NCI-H128 (cell line): ENCODE measurements at regions not wholly inside any gene's neighbourhood (a gene's known extent, or its start where the extent isn't known, plus 50 kb on each side); places are given as distances from the start of the nearest gene placed in this dataset.
"Not testable (repeated sequence)": the region's sequence is repeated elsewhere in the genome, so short reads cannot be mapped to it uniquely, and the experiment has no call there.

ENCODE experiments used
- DNase-seq: peaks from one replicate; lab custom pipeline; 2025; ENCODE audit not compliant: unreplicated experiment; lab: John Stamatoyannopoulos, UW

- peak; percentile 16 for DNase-seq
Observed at GRCh38 chr1:229159668-229160544, 111.0 kb upstream of the RAB4A start.

GRCh38 chr1:229161740-229162139, 109.2 kb upstream of the RAB4A start:
- DNase-seq, result no peak

DNA sequence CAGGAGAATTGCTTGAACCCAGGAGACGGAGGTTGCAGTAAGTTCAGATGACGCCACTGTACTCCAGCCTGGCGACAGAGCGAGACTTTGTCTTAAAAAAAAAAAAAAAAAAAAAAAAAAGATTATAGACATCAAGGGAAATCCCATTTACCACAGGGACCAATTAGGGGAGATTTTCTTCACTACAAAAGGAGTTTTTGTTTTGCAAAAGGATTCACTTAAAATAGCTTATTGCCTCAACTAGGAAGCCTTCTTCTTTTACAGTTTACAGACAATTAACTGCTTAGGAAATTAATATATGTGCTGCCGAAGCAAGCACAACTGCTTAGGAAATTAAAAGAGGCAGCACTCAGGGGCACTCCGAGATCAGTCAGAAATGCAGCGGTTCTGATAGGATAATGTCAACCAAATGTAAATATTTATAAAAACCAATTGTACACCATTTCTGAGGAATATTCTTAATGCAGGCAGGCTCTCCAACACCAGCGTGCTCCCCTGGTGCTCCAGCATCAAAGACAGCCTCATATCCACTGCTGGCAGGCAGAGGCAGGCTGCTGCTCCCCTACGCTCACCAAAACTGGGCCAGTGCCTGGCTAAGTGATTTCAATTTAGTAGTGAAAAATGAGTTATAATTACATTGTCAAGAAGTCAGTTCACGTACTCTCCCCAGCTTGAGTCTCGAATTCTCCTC, 107.9 kb upstream of the RAB4A start:
- no peak for DNase-seq

- no peak for DNase-seq
Observed at GRCh38 chr1:229164348-229164747, 106.6 kb upstream of the RAB4A start.

- DNase-seq, result no peak
Observed at GRCh38 chr1:229164836-229165735, 105.8 kb upstream of the RAB4A start.

GRCh38 chr1:229167318-229167717, 103.6 kb upstream of the RAB4A start:
- DNase-seq, result no peak

DNA sequence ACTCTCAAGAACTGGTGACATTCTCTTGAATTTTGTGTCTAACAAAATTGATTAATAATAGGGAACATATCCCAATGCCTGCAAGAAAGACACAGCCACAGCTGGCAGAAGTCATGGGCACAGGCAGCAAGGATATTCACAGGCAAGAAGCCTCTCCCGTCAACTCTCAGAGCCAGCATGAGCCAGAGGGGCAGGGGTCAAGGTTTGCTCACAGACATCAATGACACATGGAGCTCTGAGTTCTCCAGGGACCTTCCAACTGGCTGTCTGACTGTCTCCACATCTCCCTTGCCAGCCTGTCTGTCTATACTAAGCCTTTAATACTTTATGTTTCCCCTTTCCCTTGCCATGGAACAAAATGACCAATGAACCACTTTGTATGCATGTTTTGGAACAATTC, 101.5 kb upstream of the RAB4A start:
- DNase-seq, result no peak

- DNase-seq, result no peak
Observed at GRCh38 chr1:229170274-229170673, 100.6 kb upstream of the RAB4A start.

- no peak for DNase-seq
Observed at GRCh38 chr1:229170778-229171505, 100.0 kb upstream of the RAB4A start.

GRCh38 chr1:229171934-229172333, 99.0 kb upstream of the RAB4A start:
- DNase-seq, result peak; percentile 64

DNA sequence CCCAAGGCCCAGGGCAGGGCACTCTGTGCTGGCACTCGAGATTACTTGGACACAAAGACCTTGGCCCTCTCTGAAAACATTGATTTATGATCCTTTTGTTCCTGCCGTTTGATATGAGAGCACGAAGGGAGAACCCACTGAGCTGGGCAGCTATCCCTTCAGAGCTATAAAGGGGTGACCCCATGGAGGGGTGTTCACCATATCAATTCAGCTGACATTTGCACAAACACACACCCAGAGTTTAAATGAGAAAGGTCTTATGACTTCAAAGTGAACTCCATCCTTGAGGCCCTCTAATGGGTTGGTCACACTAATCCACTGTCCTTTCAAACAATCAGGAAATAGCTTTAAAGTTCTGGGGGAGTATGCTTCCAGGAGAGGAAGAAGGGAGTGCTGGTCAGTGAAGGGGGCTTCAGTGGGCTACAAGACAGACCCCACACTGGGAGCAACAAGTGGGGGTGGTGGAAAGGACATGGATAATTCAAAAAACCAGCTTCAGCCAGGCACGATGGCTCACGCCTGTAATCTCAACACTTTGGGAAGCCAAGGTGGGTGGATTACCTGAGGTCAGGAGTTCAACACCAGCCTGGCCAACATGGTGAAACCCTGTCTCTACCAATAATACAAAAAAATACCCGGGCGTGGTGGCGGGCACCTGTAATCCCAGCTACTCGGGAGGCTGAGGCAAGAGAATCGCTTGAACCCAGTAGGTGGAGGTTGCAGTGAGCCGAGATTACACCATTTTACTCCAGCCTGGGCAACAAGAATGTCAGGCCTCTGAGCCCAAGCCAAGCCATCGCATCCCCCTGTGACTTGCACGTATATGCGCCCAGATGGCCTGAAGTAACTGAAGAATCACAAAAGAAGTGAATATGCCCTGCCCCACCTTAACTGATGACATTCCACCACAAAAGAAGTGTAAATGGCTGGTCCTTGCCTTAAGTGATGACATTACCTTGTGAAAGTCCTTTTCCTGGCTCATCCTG, 97.1 kb upstream of the RAB4A start:
- DNase-seq, result not testable (repeated sequence)

- not testable (repeated sequence) for DNase-seq
Observed at GRCh38 chr1:229175297-229175696, 95.6 kb upstream of the RAB4A start.

DNA sequence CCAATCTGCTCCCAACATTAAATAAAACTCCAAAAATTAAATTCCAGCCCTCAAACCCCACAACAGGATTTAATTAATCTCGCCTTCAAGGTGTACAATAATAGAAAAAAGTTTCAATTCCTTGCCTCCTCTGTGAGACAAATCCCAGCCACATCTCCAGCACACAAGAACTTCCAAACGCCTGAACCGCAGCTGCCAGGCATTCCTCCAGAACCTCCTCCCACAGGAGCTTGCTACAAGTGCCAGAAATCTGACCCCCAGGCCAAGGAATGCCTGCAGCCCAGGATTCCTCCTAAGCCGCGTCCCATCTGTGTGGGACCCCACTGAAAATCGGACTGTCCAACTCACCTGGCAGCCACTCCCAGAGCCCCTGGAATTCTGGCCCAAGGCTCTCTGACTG, 94.5 kb upstream of the RAB4A start:
- DNase-seq, result not testable (repeated sequence)

- DNase-seq, result no peak
Observed at GRCh38 chr1:229180161-229180560, 90.8 kb upstream of the RAB4A start.

GRCh38 chr1:229181419-229181818, 89.5 kb upstream of the RAB4A start:
- no peak for DNase-seq

DNA sequence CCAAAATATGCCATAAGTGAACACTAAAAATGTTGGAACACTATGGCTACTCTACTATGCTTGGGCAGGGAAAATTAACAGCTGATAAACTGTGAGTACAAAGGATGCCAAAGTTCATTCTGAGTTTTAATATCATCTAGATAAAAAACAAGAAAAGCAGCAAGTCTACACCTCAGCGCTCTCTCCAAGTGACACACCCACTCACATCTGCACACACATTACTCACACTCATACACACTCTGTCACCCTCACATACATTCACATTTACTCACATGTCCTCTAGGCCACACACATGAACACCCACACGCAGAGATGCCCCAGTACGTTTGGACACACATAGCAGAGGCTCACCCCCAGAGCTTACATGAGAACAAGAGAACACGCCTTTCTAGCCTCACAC, 87.3 kb upstream of the RAB4A start:
- no peak for DNase-seq

GRCh38 chr1:229184066-229184465, 86.8 kb upstream of the RAB4A start:
- DNase-seq, result no peak

- no peak for DNase-seq
Observed at GRCh38 chr1:229185963-229186362, 84.9 kb upstream of the RAB4A start.

DNA sequence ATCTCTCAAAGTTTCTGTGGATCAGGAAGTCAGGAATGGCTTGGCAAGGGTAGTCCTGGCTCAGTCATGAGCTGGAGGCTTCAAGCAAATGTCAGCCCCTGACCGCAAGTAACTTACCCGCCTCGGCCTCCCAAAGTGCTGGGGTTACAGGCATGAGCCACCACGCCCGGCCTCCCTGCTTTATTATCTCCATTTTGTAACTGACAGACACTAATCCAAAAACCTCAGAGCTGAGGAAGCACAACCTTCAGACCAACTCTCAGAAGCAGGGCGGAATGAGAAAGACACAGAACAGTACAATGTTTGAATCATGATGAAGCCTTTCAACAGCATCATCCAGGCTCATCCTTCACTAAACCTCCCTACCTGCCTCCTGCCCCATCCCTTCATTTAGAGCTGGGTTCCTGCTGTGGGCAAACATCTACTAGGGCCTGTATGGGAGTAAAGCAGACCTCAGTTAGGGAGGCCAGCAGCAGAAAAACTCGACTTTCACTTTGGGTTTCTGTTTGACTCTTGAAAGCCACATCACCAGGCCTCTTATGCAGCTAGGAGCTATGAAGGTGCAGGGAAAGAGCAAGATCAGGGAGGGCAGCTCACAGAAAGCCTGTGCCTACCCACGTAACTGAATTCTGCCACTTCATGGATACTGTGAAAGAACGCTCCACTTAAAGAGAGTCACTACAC, 84.4 kb upstream of the RAB4A start:
- DNase-seq, result no peak
